KMS-11 (cell line): ENCODE measurements at regions not wholly inside any gene's neighbourhood (a gene's known extent, or its start where the extent isn't known, plus 50 kb on each side); places are given as distances from the start of the nearest gene placed in this dataset.

Experiments used
- H2AFZ ChIP-seq: fragments of 200-600 bp; sonication (generic); 2 replicates; pipeline ENCODE4 v1.6.1; 2016; ENCODE audit warnings: antibody characterized with exemption, mixed run types, low read depth
- H3K27ac ChIP-seq: fragments of 200-600 bp; sonication (generic); 2 replicates; pipeline ENCODE4 v1.6.1; 2016; ENCODE audit warnings: mild to moderate bottlenecking, mixed run types
- H3K27me3 ChIP-seq: fragments of 200-600 bp; sonication (generic); 2 replicates; pipeline ENCODE4 v1.6.1; 2017; ENCODE audit warnings: mild to moderate bottlenecking, low read depth, mixed run types, moderate library complexity; ENCODE audit not compliant: insufficient read depth
- H3K36me3 ChIP-seq: fragments of 200-600 bp; sonication (generic); 2 replicates; pipeline ENCODE4 v1.6.1; 2017; ENCODE audit warnings: mild to moderate bottlenecking, mixed run types; ENCODE audit not compliant: insufficient read depth
- H3K4me1 ChIP-seq: fragments of 200-600 bp; sonication (generic); 2 replicates; pipeline ENCODE4 v1.6.1; 2016; ENCODE audit warnings: mild to moderate bottlenecking, low read depth, mixed run types; ENCODE audit not compliant: poor library complexity, severe bottlenecking
- H3K4me2 ChIP-seq: fragments of 200-600 bp; sonication (generic); 2 replicates; pipeline ENCODE4 v1.7.0; 2016; ENCODE audit warnings: mild to moderate bottlenecking, mixed run types
- H3K4me3 ChIP-seq: fragments of 200-600 bp; sonication (generic); IDR thresholded peaks from 2 replicates; pipeline ENCODE4 v1.6.1; 2017; ENCODE audit warnings: low read depth, low read length, mixed read lengths; ENCODE audit not compliant: insufficient read depth
- H3K79me2 ChIP-seq: fragments of 200-600 bp; sonication (generic); 2 replicates; pipeline ENCODE4 v1.6.1; 2016; ENCODE audit warnings: low read depth, mixed run types; ENCODE audit not compliant: insufficient read depth
- H3K9ac ChIP-seq: fragments of 200-600 bp; sonication (generic); 2 replicates; pipeline ENCODE4 v1.6.1; 2016; ENCODE audit warnings: mild to moderate bottlenecking, mixed run types
- H4K20me1 ChIP-seq: fragments of 200-600 bp; sonication (generic); 2 replicates; pipeline ENCODE4 v1.6.1; 2016; ENCODE audit warnings: mild to moderate bottlenecking, mixed run types; ENCODE audit not compliant: insufficient read depth
- CTCF ChIP-seq: fragments of 200-600 bp; sonication (generic); conservative IDR thresholded peaks from 2 replicates; pipeline ENCODE4 v1.6.1; 2017; ENCODE audit warnings: low read depth, mild to moderate bottlenecking, antibody characterized with exemption, low read length, moderate library complexity, mixed read lengths

- no peaks in the 10 kb centered on the region for H4K20me1 ChIP-seq
- no peak overlapping the region for H3K27ac ChIP-seq
- no peak overlapping the region for H3K4me3 ChIP-seq
- H3K27me3 ChIP-seq, result no peaks in the 10 kb centered on the region
- TF ChIP-seq CTCF, result no peak
- no peaks in the 10 kb centered on the region for H3K79me2 ChIP-seq
- no peak overlapping the region for H3K9ac ChIP-seq
- no peaks in the 10 kb centered on the region for H3K36me3 ChIP-seq
- no peak overlapping the region for H3K4me2 ChIP-seq
- H2AFZ ChIP-seq, result no peak overlapping the region
- H3K4me1 ChIP-seq, result no peaks in the 10 kb centered on the region
Measured at GRCh38 chr16:5466551-5466950, 369.0 kb upstream of the EEF2KMT start.

GRCh38 chr16:5465714-5466113 lies 368.1 kb upstream of the EEF2KMT start:
- H4K20me1 ChIP-seq, result no peaks in the 10 kb centered on the region
- H3K36me3 ChIP-seq, result no peaks in the 10 kb centered on the region
- no peaks in the 10 kb centered on the region for H3K4me1 ChIP-seq
- H3K4me2 ChIP-seq, result no peak overlapping the region
- no peak overlapping the region for H3K9ac ChIP-seq
- H3K27me3 ChIP-seq, result no peaks in the 10 kb centered on the region
- no peak overlapping the region for H3K4me3 ChIP-seq
- H3K79me2 ChIP-seq, result no peaks in the 10 kb centered on the region
- no peak overlapping the region for H2AFZ ChIP-seq
- no peak for TF ChIP-seq CTCF
- H3K27ac ChIP-seq, result no peak overlapping the region

GRCh38 chr16:5463820-5464219 lies 366.2 kb upstream of the EEF2KMT start:
- H2AFZ ChIP-seq, result no peak overlapping the region
- H3K27ac ChIP-seq, result no peak overlapping the region
- H3K4me1 ChIP-seq, result no peaks in the 10 kb centered on the region
- H3K79me2 ChIP-seq, result no peaks in the 10 kb centered on the region
- H3K4me2 ChIP-seq, result no peak overlapping the region
- H3K9ac ChIP-seq, result no peak overlapping the region
- no peak for TF ChIP-seq CTCF
- H4K20me1 ChIP-seq, result no peaks in the 10 kb centered on the region
- H3K36me3 ChIP-seq, result no peaks in the 10 kb centered on the region
- no peak overlapping the region for H3K4me3 ChIP-seq
- no peaks in the 10 kb centered on the region for H3K27me3 ChIP-seq

- H3K27me3 ChIP-seq, result no peaks in the 10 kb centered on the region
- H3K4me2 ChIP-seq, result no peak overlapping the region
- H3K9ac ChIP-seq, result no peak overlapping the region
- no peak overlapping the region for H2AFZ ChIP-seq
- H3K4me3 ChIP-seq, result no peak overlapping the region
- no peaks in the 10 kb centered on the region for H4K20me1 ChIP-seq
- no peaks in the 10 kb centered on the region for H3K4me1 ChIP-seq
- H3K36me3 ChIP-seq, result no peaks in the 10 kb centered on the region
- no peak for TF ChIP-seq CTCF
- H3K27ac ChIP-seq, result no peak overlapping the region
- no peaks in the 10 kb centered on the region for H3K79me2 ChIP-seq
Measured at GRCh38 chr16:5461574-5461973, 364.0 kb upstream of the EEF2KMT start.

- no peaks in the 10 kb centered on the region for H3K27me3 ChIP-seq
- no peaks in the 10 kb centered on the region for H3K79me2 ChIP-seq
- H3K4me2 ChIP-seq, result no peak overlapping the region
- no peak for TF ChIP-seq CTCF
- H4K20me1 ChIP-seq, result no peaks in the 10 kb centered on the region
- H3K4me3 ChIP-seq, result no peak overlapping the region
- H3K4me1 ChIP-seq, result no peaks in the 10 kb centered on the region
- H3K36me3 ChIP-seq, result no peaks in the 10 kb centered on the region
- H2AFZ ChIP-seq, result no peak overlapping the region
- no peak overlapping the region for H3K9ac ChIP-seq
- no peak overlapping the region for H3K27ac ChIP-seq
Measured at GRCh38 chr16:5461141-5461540, 363.5 kb upstream of the EEF2KMT start.
